ENCODE measurements at regions not wholly inside any gene's neighbourhood (a gene's known extent, or its start where the extent isn't known, plus 50 kb on each side); places are given as distances from the start of the nearest gene placed in this dataset.

- TF ChIP-seq POLR2A (IDR thresholded peaks at IDR 0.05), result no peak
- no peak for TF ChIP-seq CTCF (IDR thresholded peaks at IDR 0.05)
- no peak for TF ChIP-seq POLR2AphosphoS5 (IDR thresholded peaks at IDR 0.05)
Observed at GRCh38 chr4:38268837-38269236, 308.6 kb downstream of the PTTG2 start.

Data from breast epithelium (tissue), 3 donors.